DND-41 (cell line): ENCODE measurements at regions not wholly inside any gene's neighbourhood (a gene's known extent, or its start where the extent isn't known, plus 50 kb on each side); places are given as distances from the start of the nearest gene placed in this dataset.

Experiments used
- EZH2 ChIP-seq: IDR thresholded peaks from 3 replicates; pipeline ENCODE4 v1.6.1; 2012; ENCODE audit warnings: borderline replicate concordance, low read depth, mild to moderate bottlenecking, moderate library complexity, low read length, inconsistent platforms; ENCODE audit not compliant: severe bottlenecking
- TF ChIP-seq, protein P1 (sequence below): IDR thresholded peaks from 2 replicates; pipeline ENCODE4 v1.5.1; 2012; ENCODE audit warnings: borderline replicate concordance, low read length, moderate library complexity, mild to moderate bottlenecking; ENCODE audit not compliant: poor library complexity, severe bottlenecking; ENCODE audit errors: extremely low read depth

GRCh38 chr1:96918406-96918805 lies 196.8 kb downstream of the PTBP2 start:
- TF ChIP-seq, protein P1, sequence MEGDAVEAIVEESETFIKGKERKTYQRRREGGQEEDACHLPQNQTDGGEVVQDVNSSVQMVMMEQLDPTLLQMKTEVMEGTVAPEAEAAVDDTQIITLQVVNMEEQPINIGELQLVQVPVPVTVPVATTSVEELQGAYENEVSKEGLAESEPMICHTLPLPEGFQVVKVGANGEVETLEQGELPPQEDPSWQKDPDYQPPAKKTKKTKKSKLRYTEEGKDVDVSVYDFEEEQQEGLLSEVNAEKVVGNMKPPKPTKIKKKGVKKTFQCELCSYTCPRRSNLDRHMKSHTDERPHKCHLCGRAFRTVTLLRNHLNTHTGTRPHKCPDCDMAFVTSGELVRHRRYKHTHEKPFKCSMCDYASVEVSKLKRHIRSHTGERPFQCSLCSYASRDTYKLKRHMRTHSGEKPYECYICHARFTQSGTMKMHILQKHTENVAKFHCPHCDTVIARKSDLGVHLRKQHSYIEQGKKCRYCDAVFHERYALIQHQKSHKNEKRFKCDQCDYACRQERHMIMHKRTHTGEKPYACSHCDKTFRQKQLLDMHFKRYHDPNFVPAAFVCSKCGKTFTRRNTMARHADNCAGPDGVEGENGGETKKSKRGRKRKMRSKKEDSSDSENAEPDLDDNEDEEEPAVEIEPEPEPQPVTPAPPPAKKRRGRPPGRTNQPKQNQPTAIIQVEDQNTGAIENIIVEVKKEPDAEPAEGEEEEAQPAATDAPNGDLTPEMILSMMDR, result no peak
- TF ChIP-seq EZH2, result no peak
